ENCODE measurements at regions not wholly inside any gene's neighbourhood (a gene's known extent, or its start where the extent isn't known, plus 50 kb on each side); places are given as distances from the start of the nearest gene placed in this dataset.

DNA sequence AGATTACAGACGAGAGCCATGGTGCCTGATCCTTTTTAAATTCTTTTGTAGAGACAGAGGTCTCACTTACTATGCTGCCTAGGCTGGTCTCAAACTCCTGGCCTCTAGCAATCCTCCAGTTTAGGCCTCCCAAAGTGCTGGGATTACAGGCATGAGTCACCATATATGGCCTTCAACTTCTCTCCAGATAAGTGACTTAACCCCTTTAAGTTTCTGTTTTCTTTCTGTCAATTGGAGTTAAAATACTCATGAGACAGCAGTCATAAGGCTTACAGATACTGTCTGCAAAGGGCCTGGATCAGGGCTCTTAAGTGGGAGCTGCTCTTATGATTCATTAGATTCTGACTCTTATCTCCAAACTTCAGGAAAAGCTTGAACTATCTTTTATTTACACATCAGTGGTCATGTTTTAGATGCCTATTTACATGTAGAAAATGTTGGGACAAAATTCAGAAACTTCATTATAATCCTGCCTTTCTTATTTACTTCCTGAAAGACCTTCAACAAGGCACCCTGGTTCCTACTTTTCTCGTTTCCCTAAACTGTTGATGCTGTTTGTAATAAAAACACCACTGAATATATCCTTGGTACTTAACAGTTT is 271.5 kb upstream of the TBX3 start (continued):
- TF ChIP-seq PURB (CRISPR knock-in tag; IDR thresholded peaks at IDR 0.05; ENCODE audit: low read depth) (no peak), SAFB (IDR thresholded peaks at IDR 0.05; ENCODE audit: borderline replicate concordance, low read depth, low read length) (no peak), KDM1A (IDR thresholded peaks at IDR 0.05) (0 out of 4 replicates have a peak, but pooled peaks of 1 of the 2 experiments have one; percentile 12), ZNF57 (CRISPR knock-in tag; IDR thresholded peaks at IDR 0.05) (no peak), ZBTB40 (IDR thresholded peaks at IDR 0.05) (no peak), ZBTB40 (CRISPR knock-in tag; IDR thresholded peaks at IDR 0.05) (no peak), DPF2 (IDR thresholded peaks at IDR 0.05) (no peak), JUNB (CRISPR knock-in tag; conservative IDR thresholded peaks at IDR 0.05) (peak; percentile 82)

Measured in K562 (cell line).